Endothelial cell of umbilical vein (primary cell): ENCODE measurements at regions not wholly inside any gene's neighbourhood (a gene's known extent, or its start where the extent isn't known, plus 50 kb on each side); places are given as distances from the start of the nearest gene placed in this dataset.

Source experiments
- BruUV-seq: library from RNA; stranded (reverse); fragments of 400-500 nt; replicated peaks from 2 replicates; lab custom pipeline; 2021; lab: Mats Ljungman, UMichigan
- CTCF ChIA-PET: fragments of 300-600, 350-600 bp; sonication (Branson Sonifier 250); formaldehyde crosslinking; loops from one replicate; lab custom pipeline; 2021; ENCODE audit warnings: antibody characterized with exemption, inconsistent platforms; lab: Charles Lee
- POLR2A ChIA-PET: fragments of 300-600, 350-600 bp; sonication (Branson Sonifier 250); formaldehyde crosslinking; loops from one replicate; lab custom pipeline; 2021; ENCODE audit warnings: antibody characterized with exemption, inconsistent platforms; lab: Charles Lee
- DNase-seq: peaks from one replicate; pipeline ENCODE4 v3.0.0-alpha.2; 2011; ENCODE audit warnings: low read depth, low spot score
- FAIRE-seq: peaks from 2 replicates; lab custom pipeline; 2011; peaks lifted over from hg19 to GRCh38; lab: Jason Lieb, UNC
- H2AFZ ChIP-seq: 2 replicates; pipeline ENCODE4 v1.6.0; 2012; ENCODE audit warnings: low read depth, low read length, control low read depth, inconsistent platforms
- H3K27ac ChIP-seq: 2 replicates; pipeline ENCODE4 v1.5.1; 2011; ENCODE audit warnings: low read depth, mild to moderate bottlenecking, control low read depth, low read length, moderate library complexity; ENCODE audit not compliant: insufficient read depth
- H3K27me3 ChIP-seq, 2 experiments: 2 replicates each; pipeline versions ENCODE4 v1.6.0 to v1.6.1; 2011; ENCODE audit warnings: low read length in 2 of 2, mixed read lengths in 1 of 2; ENCODE audit not compliant: control insufficient read depth in 2 of 2, insufficient read depth in 2 of 2
- H3K36me3 ChIP-seq, 2 experiments: 2 replicates in 1 of 2; 3 replicates in 1 of 2; pipeline ENCODE4 v1.5.1; 2011; ENCODE audit warnings: low read length in 2 of 2, mild to moderate bottlenecking in 1 of 2, moderate library complexity in 1 of 2; ENCODE audit not compliant: control insufficient read depth in 2 of 2, insufficient read depth in 2 of 2; ENCODE audit errors: extremely low read depth in 1 of 2
- H3K4me1 ChIP-seq: 3 replicates; pipeline ENCODE4 v1.5.1; 2011; ENCODE audit warnings: mild to moderate bottlenecking, low read length; ENCODE audit not compliant: control insufficient read depth, insufficient read depth; ENCODE audit errors: extremely low read depth
- H3K4me2 ChIP-seq: 2 replicates; pipeline ENCODE4 v1.6.1; 2011; ENCODE audit warnings: low read length, control low read depth, mixed read lengths; ENCODE audit not compliant: insufficient read depth
- H3K4me3 ChIP-seq, 3 experiments: fragments of 200-600 bp in 1 of 3; sonication (generic), shearing (Covaris generic) in 1 of 3; replicated peaks in 1 of 3; 2 replicates each; pipeline ENCODE4 v1.5.1; 2011 to 2016; ENCODE audit warnings: control low read depth in 3 of 3, low read length in 3 of 3, mild to moderate bottlenecking in 2 of 3, inconsistent platforms in 1 of 3, low read depth in 1 of 3, moderate library complexity in 1 of 3; ENCODE audit not compliant: insufficient read depth in 1 of 3
- H3K79me2 ChIP-seq: 2 replicates; pipeline ENCODE4 v1.6.0; 2012; ENCODE audit warnings: low read length, inconsistent platforms; ENCODE audit not compliant: control insufficient read depth, insufficient read depth
- H3K9ac ChIP-seq: replicated peaks from 2 replicates; pipeline ENCODE3; 2011; ENCODE audit warnings: low read length, control low read depth; ENCODE audit not compliant: insufficient read depth; ENCODE audit errors: extremely low read depth
- H3K9me1 ChIP-seq: replicated peaks from 3 replicates; pipeline ENCODE4 v1.6.0; 2011; ENCODE audit warnings: mild to moderate bottlenecking, low read length; ENCODE audit not compliant: control insufficient read depth, insufficient read depth; ENCODE audit errors: extremely low read depth
- H3K9me3 ChIP-seq: replicated peaks from 2 replicates; pipeline ENCODE4 v1.5.1; 2012; ENCODE audit warnings: low read length, inconsistent platforms; ENCODE audit not compliant: control insufficient read depth, insufficient read depth
- H4K20me1 ChIP-seq: replicated peaks from 2 replicates; pipeline ENCODE3; 2011; ENCODE audit warnings: mild to moderate bottlenecking, low read length; ENCODE audit not compliant: control insufficient read depth, insufficient read depth; ENCODE audit errors: extremely low read depth
- EZH2 ChIP-seq: IDR thresholded peaks from 2 replicates; pipeline ENCODE4 v1.6.1; 2012; ENCODE audit warnings: borderline replicate concordance, low read depth, mild to moderate bottlenecking, moderate library complexity, low read length, inconsistent platforms; ENCODE audit not compliant: severe bottlenecking
- FOS ChIP-seq: IDR thresholded peaks from 2 replicates; pipeline ENCODE4 v1.6.1; 2011; ENCODE audit warnings: mild to moderate bottlenecking, low read length, moderate library complexity, borderline replicate concordance; ENCODE audit not compliant: insufficient read depth
- GATA2 ChIP-seq: IDR thresholded peaks from 2 replicates; pipeline ENCODE4 v1.7.0; 2011; ENCODE audit warnings: low read depth, mild to moderate bottlenecking, moderate library complexity, mixed read lengths, low read length; ENCODE audit not compliant: insufficient read length, insufficient read depth
- JUN ChIP-seq: IDR thresholded peaks from 2 replicates; pipeline ENCODE4 v1.6.1; 2011; ENCODE audit warnings: borderline replicate concordance, low read depth; ENCODE audit not compliant: insufficient read length, insufficient read depth
- MYC ChIP-seq: IDR thresholded peaks from one replicate; pipeline ENCODE4 v1.6.1; 2011; ENCODE audit warnings: mild to moderate bottlenecking, low read depth, low read length
- POLR2A ChIP-seq: IDR thresholded peaks from 2 replicates; pipeline ENCODE4 v1.6.1; 2012; ENCODE audit warnings: low read depth, mild to moderate bottlenecking, control low read depth, low read length
- POLR2AphosphoS5 ChIP-seq: IDR thresholded peaks from 2 replicates; pipeline ENCODE4 v1.6.1; 2012; ENCODE audit warnings: low read depth, mild to moderate bottlenecking, control low read depth, low read length, moderate library complexity; ENCODE audit not compliant: insufficient read depth
- dilution Hi-C: fragments of 300-500 bp; cut with MboI; formaldehyde crosslinking; loops from one replicate; pipeline ENCODE4 v1.15.0; 2019; ENCODE audit warnings: low sequenced_read_pairs; ENCODE audit not compliant: extremely low pct_ligation_motif_present
- intact Hi-C: fragments of 100-400 bp; cut with micrococcal nuclease; formaldehyde crosslinking; loops from one replicate; pipeline ENCODE4 v1.10.0; 2022
- TF ChIP-seq, protein P1 (sequence below): IDR thresholded peaks from 2 replicates; pipeline ENCODE4 v1.6.1; 2011; ENCODE audit not compliant: insufficient read depth, insufficient read length
- TF ChIP-seq, protein P2 (sequence below), 2 donors: IDR thresholded peaks; 1 replicate in 1 of 2; 2 replicates in 1 of 2; pipeline ENCODE4 v1.5.1; 2011; ENCODE audit warnings: low read length in 2 of 2, mild to moderate bottlenecking in 2 of 2, moderate library complexity in 2 of 2, control low read depth in 1 of 2, inconsistent platforms in 1 of 2, low read depth in 1 of 2; ENCODE audit not compliant: insufficient read depth in 1 of 2; ENCODE audit errors: extremely low read depth in 1 of 2

DNA sequence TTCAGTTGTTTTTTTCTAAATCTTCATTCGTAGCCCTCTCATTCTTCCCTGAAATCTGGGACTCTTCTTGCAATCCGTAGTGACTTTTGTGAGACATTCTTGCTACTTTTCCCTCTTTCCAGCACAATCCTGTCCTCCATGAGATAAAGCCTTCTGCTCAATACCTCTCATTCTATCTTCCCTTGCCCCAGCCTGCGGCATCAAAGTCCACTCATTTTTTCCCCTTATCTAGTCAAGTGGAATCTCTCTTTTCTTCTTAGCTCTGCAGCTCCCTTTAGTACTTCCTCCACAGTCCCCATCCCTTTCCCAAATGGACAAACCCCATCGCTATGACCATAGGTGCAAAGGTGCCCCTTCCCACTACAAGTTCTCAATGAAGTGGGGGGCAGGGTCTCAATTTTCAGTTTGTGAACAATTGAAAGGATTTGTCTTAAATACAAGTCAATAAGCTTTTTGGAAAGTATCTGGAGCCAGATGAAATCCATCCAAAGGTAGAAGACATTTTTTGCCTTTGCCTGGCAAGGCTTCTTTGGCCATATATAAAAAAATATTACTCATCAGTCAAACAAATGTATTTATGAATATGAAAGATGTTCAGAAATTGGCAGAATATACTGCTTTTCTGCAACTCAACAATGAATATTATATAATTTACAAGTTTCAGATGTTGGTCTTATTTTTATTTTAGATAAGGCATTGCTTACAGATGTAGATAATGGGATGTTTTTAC lies 179.4 kb downstream of the SNAPC1 start:
- no peak for DNase-seq
- Histone ChIP-seq H3K27me3 (peaks cover 5 to 11% of the 10 kb centered on the region in 2 experiments), H3K9me3 (no peaks in the 10 kb centered on the region), H3K4me2 (no peak overlapping the region), H3K79me2 (no peaks in the 10 kb centered on the region), H3K9ac (no peak overlapping the region), H3K9me1 (no peaks in the 10 kb centered on the region), H3K36me3 (no peaks in the 10 kb centered on the region), H2AFZ (no peak overlapping the region), H4K20me1 (no peaks in the 10 kb centered on the region), H3K4me3 (no peak overlapping the region), H3K4me1 (no peaks in the 10 kb centered on the region), H3K27ac (no peak overlapping the region)
- intact Hi-C loops (no loop called here), dilution Hi-C loops (no loop called here)
- FAIRE-seq, result no peak
- CTCF ChIA-PET, result interaction anchor here (1.1 kb wide), 1 partner anchor 41 kb away, joined by 3 read pairs; no protein-coding TSS in a partner anchor
- POLR2A ChIA-PET, result no interaction called here
- no peak for TF ChIP-seq FOS
- no peak for TF ChIP-seq EZH2
- no peak for TF ChIP-seq POLR2AphosphoS5
- no peak for TF ChIP-seq MYC
- TF ChIP-seq POLR2A, result no peak
- TF ChIP-seq, protein P1, sequence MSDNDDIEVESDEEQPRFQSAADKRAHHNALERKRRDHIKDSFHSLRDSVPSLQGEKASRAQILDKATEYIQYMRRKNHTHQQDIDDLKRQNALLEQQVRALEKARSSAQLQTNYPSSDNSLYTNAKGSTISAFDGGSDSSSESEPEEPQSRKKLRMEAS, result no peak
- TF ChIP-seq JUN, result no peak
- TF ChIP-seq GATA2, result no peak
- TF ChIP-seq, protein P2, sequence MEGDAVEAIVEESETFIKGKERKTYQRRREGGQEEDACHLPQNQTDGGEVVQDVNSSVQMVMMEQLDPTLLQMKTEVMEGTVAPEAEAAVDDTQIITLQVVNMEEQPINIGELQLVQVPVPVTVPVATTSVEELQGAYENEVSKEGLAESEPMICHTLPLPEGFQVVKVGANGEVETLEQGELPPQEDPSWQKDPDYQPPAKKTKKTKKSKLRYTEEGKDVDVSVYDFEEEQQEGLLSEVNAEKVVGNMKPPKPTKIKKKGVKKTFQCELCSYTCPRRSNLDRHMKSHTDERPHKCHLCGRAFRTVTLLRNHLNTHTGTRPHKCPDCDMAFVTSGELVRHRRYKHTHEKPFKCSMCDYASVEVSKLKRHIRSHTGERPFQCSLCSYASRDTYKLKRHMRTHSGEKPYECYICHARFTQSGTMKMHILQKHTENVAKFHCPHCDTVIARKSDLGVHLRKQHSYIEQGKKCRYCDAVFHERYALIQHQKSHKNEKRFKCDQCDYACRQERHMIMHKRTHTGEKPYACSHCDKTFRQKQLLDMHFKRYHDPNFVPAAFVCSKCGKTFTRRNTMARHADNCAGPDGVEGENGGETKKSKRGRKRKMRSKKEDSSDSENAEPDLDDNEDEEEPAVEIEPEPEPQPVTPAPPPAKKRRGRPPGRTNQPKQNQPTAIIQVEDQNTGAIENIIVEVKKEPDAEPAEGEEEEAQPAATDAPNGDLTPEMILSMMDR (IDR thresholded peaks at IDR 0.05; ENCODE audit: extremely low read depth in 1 of 2, insufficient read depth in 1 of 2, low read depth in 1 of 2, low read length in 2 of 2), result no peak
- BruUV-seq, result no TSS peak
